ENCODE measurements at regions not wholly inside any gene's neighbourhood (a gene's known extent, or its start where the extent isn't known, plus 50 kb on each side); places are given as distances from the start of the nearest gene placed in this dataset.

- Histone ChIP-seq H3K36me3 (ENCODE audit: control insufficient read depth in 2 of 2, insufficient read depth in 1 of 2, low read length in 2 of 2) (no peaks in the 10 kb centered on the region), H3K4me1 (ENCODE audit: control insufficient read depth, insufficient read depth, low read length) (no peaks in the 10 kb centered on the region), H3K4me3 (ENCODE audit: low read depth, low read length) (no peak overlapping the region), H3K27ac (ENCODE audit: extremely low read depth, low read depth, low read length) (no peak overlapping the region), H3K9me3 (ENCODE audit: control insufficient read depth, insufficient read depth, low read depth, low read length) (no peaks in the 10 kb centered on the region)
- TF ChIP-seq ZNF148 (tag by site-specific recombination; IDR thresholded peaks at IDR 0.05; ENCODE audit: borderline replicate concordance) (no peak), HOXC10 (CRISPR knock-in tag; IDR thresholded peaks at IDR 0.05) (no peak), ZBTB1 (tag by site-specific recombination; IDR thresholded peaks at IDR 0.05) (no peak), ZFHX2 (tag by site-specific recombination; conservative IDR thresholded peaks at IDR 0.05) (no peak), ZNF449 (tag by site-specific recombination; IDR thresholded peaks at IDR 0.05) (no peak), KLF8 (tag by site-specific recombination; IDR thresholded peaks at IDR 0.05) (no peak), ZBTB8A (tag by site-specific recombination; IDR thresholded peaks at IDR 0.05) (no peak), AEBP2 (tag by site-specific recombination; IDR thresholded peaks at IDR 0.05; ENCODE audit: borderline replicate concordance) (no peak), ZNF48 (tag by site-specific recombination; IDR thresholded peaks at IDR 0.05) (no peak), PRDM4 (tag by site-specific recombination; IDR thresholded peaks at IDR 0.05) (no peak), ZNF639 (tag by site-specific recombination; IDR thresholded peaks at IDR 0.05) (no peak), ZEB2 (tag by site-specific recombination; IDR thresholded peaks at IDR 0.05) (no peak), SALL2 (tag by site-specific recombination; IDR thresholded peaks at IDR 0.05; ENCODE audit: borderline replicate concordance) (no peak), ZNF776 (tag by site-specific recombination; IDR thresholded peaks at IDR 0.05; ENCODE audit: borderline replicate concordance) (no peak), SCRT1 (tag by site-specific recombination; IDR thresholded peaks at IDR 0.05; ENCODE audit: borderline replicate concordance) (no peak), ZNF2 (tag by site-specific recombination; IDR thresholded peaks at IDR 0.05) (no peak), ZNF184 (tag by site-specific recombination; IDR thresholded peaks at IDR 0.05) (no peak), ELK4 (IDR thresholded peaks at IDR 0.05; ENCODE audit: borderline replicate concordance, low read depth, low read length) (no peak), ZNF248 (tag by site-specific recombination; IDR thresholded peaks at IDR 0.05) (no peak), ZNF214 (tag by site-specific recombination; IDR thresholded peaks at IDR 0.05; ENCODE audit: borderline replicate concordance) (no peak)
- POLR2A ChIA-PET: no interaction called here
- CTCF ChIA-PET: interaction anchor here (9.0 kb wide), 1 partner anchor 210 kb away, joined by 197 read pairs; no protein-coding TSS in a partner anchor
These were observed 53.9 kb upstream of the TEX55 start for GRCh38 chr3:119091936-119092677.
